ENCODE measurements at regions not wholly inside any gene's neighbourhood (a gene's known extent, or its start where the extent isn't known, plus 50 kb on each side); places are given as distances from the start of the nearest gene placed in this dataset.

DNA sequence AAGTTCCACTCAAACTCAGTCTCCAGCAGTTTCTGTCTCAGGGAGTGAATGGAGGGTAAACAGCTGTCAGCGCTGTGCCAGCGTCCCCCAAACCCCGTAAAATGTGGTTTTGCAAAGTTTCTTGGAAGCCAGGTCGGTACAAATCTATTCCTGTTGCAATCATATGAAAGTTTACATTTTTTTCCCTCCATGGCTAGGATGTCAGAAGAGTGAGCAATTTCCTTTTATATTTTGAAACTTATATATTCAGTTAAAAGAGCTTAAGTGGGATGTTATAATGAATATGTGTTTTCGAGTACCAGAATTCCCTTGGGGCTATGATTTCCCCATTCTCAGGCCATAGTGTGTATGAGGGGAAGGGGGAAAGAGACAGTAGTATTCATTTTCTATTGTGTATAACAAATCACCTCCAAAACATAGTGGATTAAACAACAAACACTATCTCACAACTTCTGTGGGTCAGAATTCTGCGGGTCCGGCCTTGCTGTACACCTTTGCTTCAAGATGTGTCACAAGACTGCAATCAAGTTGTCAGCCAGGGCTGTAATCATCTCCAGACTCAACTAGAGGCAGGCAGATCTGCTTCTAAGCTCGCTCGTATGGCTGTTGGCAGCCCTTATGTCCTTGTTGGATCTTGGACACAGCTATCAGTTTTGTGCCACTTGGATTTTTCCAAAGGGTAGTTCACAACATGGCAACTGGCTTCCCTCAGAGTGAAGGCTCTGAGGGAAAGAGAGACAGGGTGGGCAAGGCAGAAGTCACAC, 107.4 kb downstream of the SNX18 start:
- TF ChIP-seq EGR1 (IDR thresholded peaks at IDR 0.05) (no peak), EP300 (IDR thresholded peaks at IDR 0.05; ENCODE audit: borderline replicate concordance) (no peak), CREB1 (IDR thresholded peaks at IDR 0.05; ENCODE audit: low read depth) (no peak), TEAD4 (IDR thresholded peaks at IDR 0.05) (no peak), USF1 (IDR thresholded peaks at IDR 0.05) (no peak), MAX (IDR thresholded peaks at IDR 0.05) (no peak), NFIC (IDR thresholded peaks at IDR 0.05) (no peak), FOXM1 (IDR thresholded peaks at IDR 0.05; ENCODE audit: borderline replicate concordance, low read depth) (no peak), YY1 (IDR thresholded peaks at IDR 0.05; ENCODE audit: low read depth) (no peak), ZBTB7A (IDR thresholded peaks at IDR 0.05; ENCODE audit: low read depth) (no peak)
- TF ChIP-seq, protein P1, sequence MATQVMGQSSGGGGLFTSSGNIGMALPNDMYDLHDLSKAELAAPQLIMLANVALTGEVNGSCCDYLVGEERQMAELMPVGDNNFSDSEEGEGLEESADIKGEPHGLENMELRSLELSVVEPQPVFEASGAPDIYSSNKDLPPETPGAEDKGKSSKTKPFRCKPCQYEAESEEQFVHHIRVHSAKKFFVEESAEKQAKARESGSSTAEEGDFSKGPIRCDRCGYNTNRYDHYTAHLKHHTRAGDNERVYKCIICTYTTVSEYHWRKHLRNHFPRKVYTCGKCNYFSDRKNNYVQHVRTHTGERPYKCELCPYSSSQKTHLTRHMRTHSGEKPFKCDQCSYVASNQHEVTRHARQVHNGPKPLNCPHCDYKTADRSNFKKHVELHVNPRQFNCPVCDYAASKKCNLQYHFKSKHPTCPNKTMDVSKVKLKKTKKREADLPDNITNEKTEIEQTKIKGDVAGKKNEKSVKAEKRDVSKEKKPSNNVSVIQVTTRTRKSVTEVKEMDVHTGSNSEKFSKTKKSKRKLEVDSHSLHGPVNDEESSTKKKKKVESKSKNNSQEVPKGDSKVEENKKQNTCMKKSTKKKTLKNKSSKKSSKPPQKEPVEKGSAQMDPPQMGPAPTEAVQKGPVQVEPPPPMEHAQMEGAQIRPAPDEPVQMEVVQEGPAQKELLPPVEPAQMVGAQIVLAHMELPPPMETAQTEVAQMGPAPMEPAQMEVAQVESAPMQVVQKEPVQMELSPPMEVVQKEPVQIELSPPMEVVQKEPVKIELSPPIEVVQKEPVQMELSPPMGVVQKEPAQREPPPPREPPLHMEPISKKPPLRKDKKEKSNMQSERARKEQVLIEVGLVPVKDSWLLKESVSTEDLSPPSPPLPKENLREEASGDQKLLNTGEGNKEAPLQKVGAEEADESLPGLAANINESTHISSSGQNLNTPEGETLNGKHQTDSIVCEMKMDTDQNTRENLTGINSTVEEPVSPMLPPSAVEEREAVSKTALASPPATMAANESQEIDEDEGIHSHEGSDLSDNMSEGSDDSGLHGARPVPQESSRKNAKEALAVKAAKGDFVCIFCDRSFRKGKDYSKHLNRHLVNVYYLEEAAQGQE (IDR thresholded peaks at IDR 0.05; ENCODE audit: low read depth) = no peak

DNA sequence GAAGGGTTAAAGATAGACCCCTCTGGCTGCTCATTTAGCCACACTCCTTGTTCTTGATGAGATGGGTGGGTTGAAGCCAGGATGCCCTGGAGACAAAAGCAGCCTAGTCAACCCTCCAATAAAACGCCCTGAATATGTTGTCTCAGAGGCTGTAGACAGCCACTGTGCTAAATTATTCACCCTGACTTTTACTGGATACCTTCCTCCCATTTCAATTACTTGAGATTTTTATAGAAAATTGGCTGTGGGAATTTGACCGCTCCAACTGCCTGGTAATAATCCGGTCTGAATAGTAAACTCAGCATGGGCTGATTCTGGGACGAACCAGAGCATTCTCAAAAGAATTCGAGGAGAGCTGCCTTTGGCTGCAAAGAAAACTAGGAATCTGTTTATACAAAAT, 104.2 kb downstream of the SNX18 start:
- TF ChIP-seq YY1 (IDR thresholded peaks at IDR 0.05; ENCODE audit: low read depth) (no peak), EGR1 (IDR thresholded peaks at IDR 0.05) (no peak), USF1 (IDR thresholded peaks at IDR 0.05) (no peak), MAX (IDR thresholded peaks at IDR 0.05) (no peak), TAF1 (IDR thresholded peaks at IDR 0.05; ENCODE audit: low read depth) (no peak), CREB1 (IDR thresholded peaks at IDR 0.05; ENCODE audit: low read depth) (no peak), TCF12 (IDR thresholded peaks at IDR 0.05; ENCODE audit: low read depth) (no peak), CEBPB (IDR thresholded peaks at IDR 0.05) (no peak), ZBTB7A (IDR thresholded peaks at IDR 0.05; ENCODE audit: low read depth) (no peak), RAD21 (IDR thresholded peaks at IDR 0.05; ENCODE audit: low read depth) (no peak), FOXM1 (IDR thresholded peaks at IDR 0.05; ENCODE audit: borderline replicate concordance, low read depth) (no peak), EP300 (IDR thresholded peaks at IDR 0.05; ENCODE audit: borderline replicate concordance) (no peak), TEAD4 (IDR thresholded peaks at IDR 0.05) (no peak), NFIC (IDR thresholded peaks at IDR 0.05) (no peak)
- TF ChIP-seq, protein P1 (IDR thresholded peaks at IDR 0.05; ENCODE audit: low read depth) = no peak

- TF ChIP-seq EGR1 (IDR thresholded peaks at IDR 0.05) (no peak), EP300 (IDR thresholded peaks at IDR 0.05; ENCODE audit: borderline replicate concordance) (no peak), YY1 (IDR thresholded peaks at IDR 0.05; ENCODE audit: low read depth) (no peak), CREB1 (IDR thresholded peaks at IDR 0.05; ENCODE audit: low read depth) (no peak), TAF1 (IDR thresholded peaks at IDR 0.05; ENCODE audit: low read depth) (no peak), MAX (IDR thresholded peaks at IDR 0.05) (no peak), RAD21 (IDR thresholded peaks at IDR 0.05; ENCODE audit: low read depth) (no peak), ZBTB7A (IDR thresholded peaks at IDR 0.05; ENCODE audit: low read depth) (no peak)
These were observed 103.5 kb downstream of the SNX18 start for GRCh38 chr5:54621048-54621447.

DNA sequence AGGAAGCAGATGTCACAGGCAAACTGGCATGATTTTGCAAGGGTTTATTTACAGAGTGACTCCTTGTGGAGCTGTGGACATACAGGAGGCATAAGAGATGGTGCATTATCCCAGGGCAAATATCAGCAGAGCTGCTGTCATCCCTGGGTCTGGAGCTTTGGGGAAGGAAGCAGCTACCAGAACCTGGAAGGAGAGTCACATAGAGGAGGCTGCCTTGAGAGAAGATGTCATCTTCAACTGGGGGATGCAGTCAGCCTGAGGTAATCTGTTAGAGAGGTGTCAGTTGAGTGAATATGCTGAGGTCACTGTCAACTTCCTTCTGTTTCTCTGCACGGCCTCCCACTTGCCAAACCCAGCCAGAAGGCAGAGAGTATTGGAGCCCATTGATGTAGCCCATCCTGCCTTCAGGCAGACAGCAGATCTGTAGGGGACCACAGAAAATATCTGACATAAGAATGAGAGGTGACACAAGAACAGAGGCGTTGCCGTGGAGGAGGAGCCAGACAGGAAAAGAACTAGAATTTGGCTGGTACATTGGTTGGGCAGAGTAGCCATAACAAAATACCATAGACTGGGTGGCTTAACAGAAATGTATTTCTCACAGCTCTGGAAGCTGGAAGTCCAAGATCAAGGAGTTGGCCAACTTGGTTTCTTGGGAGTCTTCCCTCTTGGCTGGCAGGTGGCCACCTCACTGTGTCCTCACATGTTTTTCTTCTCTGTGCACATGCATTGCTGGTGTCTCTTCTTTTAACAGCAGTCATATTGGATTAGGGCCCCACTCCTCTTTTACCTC, 102.8 kb downstream of the SNX18 start:
- TF ChIP-seq MAX (IDR thresholded peaks at IDR 0.05) (no peak), TAF1 (IDR thresholded peaks at IDR 0.05; ENCODE audit: low read depth) (no peak), ZBTB7A (IDR thresholded peaks at IDR 0.05; ENCODE audit: low read depth) (no peak), USF1 (IDR thresholded peaks at IDR 0.05) (no peak), CEBPB (IDR thresholded peaks at IDR 0.05) (no peak), CREB1 (IDR thresholded peaks at IDR 0.05; ENCODE audit: low read depth) (no peak), YY1 (IDR thresholded peaks at IDR 0.05; ENCODE audit: low read depth) (no peak), TCF12 (IDR thresholded peaks at IDR 0.05; ENCODE audit: low read depth) (no peak), EGR1 (IDR thresholded peaks at IDR 0.05) (no peak), FOXM1 (IDR thresholded peaks at IDR 0.05; ENCODE audit: borderline replicate concordance, low read depth) (no peak), RAD21 (IDR thresholded peaks at IDR 0.05; ENCODE audit: low read depth) (no peak), EP300 (IDR thresholded peaks at IDR 0.05; ENCODE audit: borderline replicate concordance) (no peak)
- TF ChIP-seq, protein P1 (IDR thresholded peaks at IDR 0.05; ENCODE audit: low read depth) = no peak
